ENCODE measurements at regions not wholly inside any gene's neighbourhood (a gene's known extent, or its start where the extent isn't known, plus 50 kb on each side); places are given as distances from the start of the nearest gene placed in this dataset.
A peak's percentile ranks its signal among the peaks of the same experiment; 100 is the strongest.
"Not testable (repeated sequence)": the region's sequence is repeated elsewhere in the genome, so short reads cannot be mapped to it uniquely, and the experiment has no call there.

DNA sequence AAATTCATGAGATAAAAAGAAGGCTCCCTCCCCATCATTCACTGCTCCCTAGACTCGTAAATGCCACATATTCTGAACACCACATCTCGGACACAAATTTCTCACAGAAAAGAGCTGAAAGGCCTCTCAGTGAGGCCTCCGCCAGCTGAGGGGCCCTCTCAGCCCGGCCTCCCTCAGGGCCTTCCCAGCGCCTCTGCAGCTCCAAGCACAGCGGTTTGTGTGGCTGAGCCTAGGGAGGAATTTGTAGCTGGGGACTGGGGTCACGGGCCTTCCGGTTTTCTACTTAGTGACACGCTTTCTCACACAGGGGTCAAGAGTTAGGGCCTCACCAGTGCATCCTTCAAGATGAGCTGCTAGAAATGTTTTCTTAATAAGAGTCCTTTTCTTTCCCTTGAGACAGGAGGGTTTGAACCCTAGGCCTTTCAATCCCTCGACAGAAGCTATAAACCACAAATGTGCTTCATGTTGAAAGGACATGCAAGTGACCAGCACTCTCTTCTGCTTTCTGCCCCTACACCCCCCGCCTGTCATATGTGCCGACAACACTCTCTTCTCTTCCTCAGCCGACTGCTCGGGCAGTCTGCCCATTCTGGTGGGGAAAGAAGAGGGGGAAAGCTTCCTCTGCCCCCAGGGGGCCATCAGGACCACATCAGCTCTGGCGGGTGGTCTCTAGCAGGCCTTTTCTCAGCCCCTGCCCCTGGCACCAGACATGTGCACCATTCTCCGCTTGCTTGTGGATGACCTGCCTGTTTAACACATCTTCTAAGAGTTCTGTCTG is 104.9 kb downstream of the CHIC2 start:
- no peak for DNase-seq (ENCODE audit: low spot score)

GRCh38 chr4:53956454-53956853 is 108.0 kb downstream of the CHIC2 start:
- DNase-seq (ENCODE audit: low spot score) = no peak

- DNase-seq (ENCODE audit: low spot score) = no peak
These were observed 108.4 kb downstream of the CHIC2 start for GRCh38 chr4:53956053-53956452.

DNA sequence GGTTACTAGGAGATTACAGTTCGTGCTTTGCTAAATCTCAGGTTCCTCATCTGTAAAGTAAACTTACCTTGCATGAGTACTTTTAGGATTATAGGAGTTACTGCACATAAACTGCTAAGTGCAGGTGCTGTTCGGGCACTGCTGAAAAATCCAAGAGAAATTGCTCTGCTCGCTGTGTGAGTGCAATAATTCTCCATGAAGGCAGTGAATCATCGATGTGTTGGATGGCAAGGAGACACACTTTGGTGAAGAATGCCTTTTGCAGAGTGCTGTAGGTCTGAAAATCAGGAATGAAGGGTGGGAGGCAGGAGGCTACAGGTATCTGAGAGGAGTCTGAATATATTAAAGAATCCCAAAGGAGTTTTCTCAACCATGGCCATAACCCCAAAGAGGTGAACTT is 113.0 kb downstream of the CHIC2 start:
- no peak for DNase-seq (ENCODE audit: low spot score)

DNA sequence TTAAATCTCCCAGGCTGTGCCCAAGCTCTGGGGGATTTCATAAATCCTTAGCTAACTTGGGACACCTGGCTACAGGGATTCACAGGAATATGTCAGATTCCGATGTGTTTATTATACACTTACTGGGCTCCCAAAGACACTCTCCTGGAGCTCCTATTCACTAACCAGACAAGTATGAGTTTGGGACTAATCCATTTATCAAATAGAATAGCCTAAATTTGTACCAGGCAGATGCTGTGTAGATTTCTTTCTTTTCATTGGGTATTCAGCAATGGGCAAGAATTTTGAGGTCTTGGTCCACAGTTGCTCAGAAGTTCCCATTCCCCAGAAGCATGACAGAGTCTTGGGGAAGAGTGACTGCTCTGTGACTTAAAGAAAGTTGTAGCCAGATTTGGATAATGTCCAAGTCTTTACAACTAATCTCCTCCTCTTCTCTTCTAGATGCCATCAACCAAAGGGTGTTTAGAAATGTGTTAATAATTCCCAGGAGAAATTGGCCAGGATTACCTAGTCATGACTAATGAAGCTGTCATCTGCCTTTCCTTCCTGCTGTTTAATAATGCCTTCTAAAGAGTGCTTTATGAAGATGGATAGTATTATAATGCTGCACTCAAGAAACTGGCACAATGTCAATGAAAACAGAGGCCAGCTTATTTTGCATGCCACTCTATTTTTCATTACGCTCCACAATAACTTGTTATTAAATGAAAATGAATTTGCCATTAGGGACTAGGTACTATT is 120.9 kb downstream of the CHIC2 start:
- DNase-seq (ENCODE audit: low spot score) = peak; percentile 50

- no peak for DNase-seq (ENCODE audit: low spot score)
These were observed 121.7 kb downstream of the CHIC2 start for GRCh38 chr4:53942712-53943111.

DNA sequence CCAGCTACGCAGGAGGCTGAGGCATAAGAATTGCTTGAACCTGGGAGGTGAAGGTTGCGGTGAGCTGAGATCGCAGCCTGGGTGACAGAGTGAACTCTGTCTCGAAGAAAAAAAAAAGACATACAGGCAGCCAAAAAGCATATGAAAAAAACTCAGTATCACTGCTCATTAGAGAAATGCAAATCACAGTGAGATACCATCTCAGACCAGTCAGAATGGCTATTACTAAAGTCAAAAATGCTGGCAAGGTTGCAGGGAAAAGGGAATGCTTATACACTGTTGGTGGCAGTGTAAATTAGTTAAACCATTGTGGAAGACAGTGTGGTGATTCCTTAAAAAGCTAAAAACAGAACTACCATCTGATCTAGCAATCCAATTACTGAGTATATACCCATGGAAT is 123.1 kb downstream of the CHIC2 start:
- no peak for DNase-seq (ENCODE audit: low spot score)

GRCh38 chr4:53939892-53940291 is 124.5 kb downstream of the CHIC2 start:
- not testable (repeated sequence) for DNase-seq (ENCODE audit: low spot score)

- DNase-seq (ENCODE audit: low spot score) = peak; percentile 59
These were observed 126.5 kb downstream of the CHIC2 start for GRCh38 chr4:53937918-53938317.

DNA sequence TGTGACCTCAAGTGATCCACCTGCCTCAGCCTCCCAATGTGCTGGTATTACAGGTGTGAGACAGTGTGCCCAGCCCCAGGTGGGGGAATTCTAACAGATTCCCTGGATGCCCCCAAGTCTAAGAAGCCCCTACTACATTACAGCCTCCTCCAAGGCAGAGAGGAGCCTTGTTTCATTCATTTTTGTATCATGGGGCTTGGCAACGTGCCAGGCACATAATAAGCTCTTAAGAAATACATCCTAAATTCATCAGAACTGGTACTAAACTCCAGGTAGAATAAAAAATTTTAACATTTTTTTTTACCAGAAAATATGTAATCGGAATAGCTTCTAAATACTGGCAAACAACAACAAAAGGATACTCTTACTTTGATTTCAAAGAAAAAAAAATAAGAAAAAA is 127.1 kb downstream of the CHIC2 start:
- no peak for DNase-seq (ENCODE audit: low spot score)

GRCh38 chr4:53935780-53936179 is 128.6 kb downstream of the CHIC2 start:
- peak; percentile 56 for DNase-seq (ENCODE audit: low spot score)

DNA sequence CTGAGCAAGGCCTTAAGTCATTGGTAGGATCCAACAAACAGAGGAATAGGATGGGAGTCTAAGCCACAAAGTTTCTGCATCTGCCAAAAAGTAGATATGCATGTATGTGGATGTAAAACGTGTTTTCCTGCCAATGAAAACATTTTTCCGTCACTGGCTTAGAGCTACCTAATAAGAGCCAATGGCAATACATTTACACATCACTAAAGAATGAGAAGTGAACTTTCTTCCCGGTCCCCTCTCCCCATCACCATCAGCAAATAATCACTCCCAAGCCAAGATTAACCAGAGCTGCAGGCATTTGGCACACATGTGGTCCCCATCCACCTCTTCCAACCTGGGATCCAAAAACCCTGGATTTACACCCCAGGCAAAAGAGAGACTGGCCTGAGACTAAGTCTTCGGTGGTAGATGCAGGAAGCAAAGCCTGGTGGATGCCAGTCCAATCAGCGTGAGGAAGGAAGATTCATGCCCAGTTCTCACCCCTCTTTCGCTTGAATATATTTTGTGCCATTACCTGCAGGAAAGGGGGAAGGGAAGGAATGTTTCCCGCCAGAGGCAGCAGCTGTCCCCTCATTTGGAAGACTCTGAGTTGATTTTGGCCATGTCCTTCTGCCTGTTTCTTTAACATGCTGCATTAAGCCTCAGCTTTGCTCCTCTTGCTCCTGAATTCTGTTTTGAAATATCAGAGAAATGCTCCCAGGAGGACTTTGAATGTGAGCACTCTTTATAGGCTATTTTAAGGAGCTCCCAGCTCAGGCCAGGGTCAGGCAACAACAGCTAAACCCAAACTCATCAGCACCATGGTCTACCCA is 131.4 kb downstream of the CHIC2 start:
- DNase-seq (ENCODE audit: low spot score) = peak; percentile 47

- no peak for DNase-seq (ENCODE audit: low spot score)
These were observed 132.9 kb downstream of the CHIC2 start for GRCh38 chr4:53931461-53931961.

DNA sequence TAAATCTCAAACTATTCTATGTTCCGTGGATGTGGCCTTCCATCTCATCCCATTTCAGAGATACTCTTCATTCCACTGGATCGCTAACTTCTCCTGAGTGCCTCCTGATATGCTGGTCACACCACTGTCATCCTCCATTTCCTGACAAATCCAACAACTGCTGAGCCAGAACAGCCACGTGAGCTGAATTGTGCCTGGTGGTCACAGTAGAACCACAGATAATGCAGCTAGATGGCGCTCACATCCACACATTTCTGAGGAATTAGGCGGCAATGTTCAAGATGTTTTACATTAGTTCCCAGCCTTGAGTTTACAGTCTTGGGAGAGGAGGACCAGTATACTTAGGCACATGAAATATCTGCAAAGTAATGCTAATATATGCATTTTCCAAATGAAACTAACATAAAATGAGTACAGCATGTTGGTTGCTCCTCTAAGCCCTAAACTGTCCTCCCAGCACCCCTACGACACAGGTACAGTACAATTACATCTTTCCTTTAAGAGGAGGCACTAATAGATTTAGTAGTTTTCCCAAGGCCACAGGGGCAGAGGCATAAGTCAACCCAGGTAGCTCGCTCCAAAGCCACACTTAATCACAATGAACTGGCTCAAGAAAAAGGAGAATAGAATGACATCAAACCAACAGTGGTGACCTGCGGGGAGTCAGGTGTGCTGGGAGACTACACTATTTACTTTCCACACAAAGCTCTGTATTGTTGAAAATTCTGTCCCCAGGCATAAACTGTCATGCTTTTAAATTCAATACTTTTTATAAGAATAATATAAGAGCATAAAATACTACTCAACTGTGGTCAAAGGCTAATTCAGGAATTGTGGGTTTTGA is 134.2 kb downstream of the CHIC2 start:
- peak; percentile 84 for DNase-seq (ENCODE audit: low spot score)

DNA sequence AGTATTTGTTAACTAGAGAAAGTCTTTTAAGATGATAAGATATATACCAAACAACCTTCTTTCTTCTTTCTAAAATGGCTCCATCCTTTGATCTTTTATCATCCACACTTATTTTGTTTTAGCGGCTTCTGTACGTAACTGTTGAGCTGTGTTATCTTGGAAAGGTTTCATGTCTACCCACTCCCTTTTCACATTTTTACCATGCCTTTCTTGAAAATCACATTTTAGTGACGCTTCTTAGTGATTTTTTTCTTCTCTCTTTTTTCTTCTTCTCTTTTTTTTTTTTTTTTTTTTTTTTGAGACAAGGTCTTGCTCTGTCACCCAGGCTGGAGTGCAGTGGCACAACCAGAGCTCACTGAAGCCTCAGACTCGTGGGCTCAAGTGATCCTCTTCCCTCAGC is 135.1 kb downstream of the CHIC2 start:
- DNase-seq (ENCODE audit: low spot score) = no peak

- no peak for DNase-seq (ENCODE audit: low spot score)
These were observed 135.6 kb downstream of the CHIC2 start for GRCh38 chr4:53928825-53929224.

- no peak for DNase-seq (ENCODE audit: low spot score)
These were observed 139.3 kb downstream of the CHIC2 start for GRCh38 chr4:53925050-53925605.

GRCh38 chr4:53924333-53925049 is 139.9 kb downstream of the CHIC2 start:
- no peak for DNase-seq (ENCODE audit: low spot score)

GRCh38 chr4:53923921-53924320 is 140.5 kb downstream of the CHIC2 start:
- no peak for DNase-seq (ENCODE audit: low spot score)

DNA sequence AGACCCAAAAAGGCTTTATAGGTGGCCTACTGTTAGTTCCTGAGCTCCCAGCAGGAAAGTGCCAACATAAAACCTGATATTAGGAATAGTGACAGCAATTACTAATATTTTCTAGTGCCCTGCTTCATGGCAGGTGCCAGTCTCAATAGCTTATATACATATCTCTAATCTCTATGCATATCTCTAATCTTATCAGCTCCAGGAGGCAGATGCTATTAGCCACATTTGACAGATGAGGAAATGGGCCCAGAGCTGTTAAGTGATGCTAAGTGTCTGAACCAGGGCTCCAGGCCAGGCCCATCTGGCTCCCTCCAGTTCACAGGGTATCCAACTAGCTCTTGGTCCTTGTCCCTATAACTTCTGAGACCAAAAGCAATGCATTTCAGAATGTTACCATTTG is 142.5 kb downstream of the CHIC2 start:
- no peak for DNase-seq (ENCODE audit: low spot score)

GRCh38 chr4:53920883-53921282 is 143.5 kb downstream of the CHIC2 start:
- DNase-seq (ENCODE audit: low spot score) = no peak
